ENCODE measurements at regions not wholly inside any gene's neighbourhood (a gene's known extent, or its start where the extent isn't known, plus 50 kb on each side); places are given as distances from the start of the nearest gene placed in this dataset.
A peak's percentile ranks its signal among the peaks of the same experiment; 100 is the strongest.
"Not testable (repeated sequence)": the region's sequence is repeated elsewhere in the genome, so short reads cannot be mapped to it uniquely, and the experiment has no call there.

GRCh38 chr1:56257726-56258125 is 321.6 kb downstream of the PLPP3 start:
- DNase-seq, result no peak

GRCh38 chr1:56256153-56257000 is 323.0 kb downstream of the PLPP3 start:
- DNase-seq, result no peak

GRCh38 chr1:56255516-56256152 is 323.7 kb downstream of the PLPP3 start:
- DNase-seq, result peak; percentile 4

DNA sequence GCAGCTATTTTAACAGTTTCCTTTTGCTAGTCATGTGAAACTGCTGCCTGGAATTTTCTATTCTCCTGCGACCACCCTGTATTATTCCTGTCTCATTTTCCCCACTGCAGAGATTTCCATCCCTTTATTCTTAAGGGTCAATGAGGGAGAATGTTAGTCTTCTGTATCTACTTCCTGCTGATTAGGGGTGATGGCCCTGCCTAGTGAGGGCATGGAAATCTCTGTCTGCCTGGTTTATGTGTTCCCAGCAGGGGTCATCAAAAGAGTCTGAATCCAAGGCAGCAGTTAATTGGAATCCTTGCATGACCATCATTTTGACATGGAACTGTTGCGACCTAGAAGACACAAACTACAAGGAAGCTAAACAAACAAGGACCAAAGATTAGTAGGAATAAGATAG is 325.2 kb downstream of the PLPP3 start:
- DNase-seq, result no peak

DNA sequence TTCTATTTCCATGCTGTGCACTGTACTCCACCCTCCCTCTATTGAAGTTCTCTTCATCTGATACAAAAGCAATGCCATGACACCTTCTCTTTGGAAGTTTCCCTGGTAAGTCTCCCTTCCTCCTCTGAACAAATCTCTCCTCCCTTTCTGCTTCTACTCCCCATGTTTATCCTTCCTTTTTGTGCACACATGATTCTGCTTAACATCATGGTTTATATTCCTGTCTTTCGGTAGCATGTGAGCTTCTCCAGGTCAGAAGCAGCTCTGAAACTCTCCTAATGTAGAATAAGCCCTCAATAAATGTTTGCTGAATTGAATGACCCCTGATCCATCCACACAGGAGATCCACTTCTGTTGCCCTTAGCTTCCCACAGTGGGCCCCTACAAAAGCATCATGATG is 328.6 kb downstream of the PLPP3 start:
- no peak for DNase-seq

DNA sequence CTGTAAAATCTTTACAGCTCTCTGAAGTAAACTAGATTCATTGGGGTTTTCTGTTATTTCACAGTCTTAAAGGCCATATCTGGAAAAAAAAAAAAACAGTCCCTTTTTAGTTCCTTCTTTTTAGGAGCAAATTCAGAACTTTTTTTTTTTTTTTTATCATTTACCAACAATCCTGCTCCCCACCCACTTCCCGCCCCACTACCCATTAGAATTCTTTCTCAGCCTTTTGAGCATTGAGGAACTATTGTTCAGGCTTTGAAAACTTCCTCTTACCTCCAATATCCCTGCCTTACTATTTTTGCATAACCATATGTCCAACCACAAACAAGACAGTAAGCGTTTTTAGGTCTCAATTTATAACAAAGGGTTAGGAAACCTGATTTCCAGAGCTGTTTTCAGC is 330.1 kb downstream of the PLPP3 start:
- no peak for DNase-seq

DNA sequence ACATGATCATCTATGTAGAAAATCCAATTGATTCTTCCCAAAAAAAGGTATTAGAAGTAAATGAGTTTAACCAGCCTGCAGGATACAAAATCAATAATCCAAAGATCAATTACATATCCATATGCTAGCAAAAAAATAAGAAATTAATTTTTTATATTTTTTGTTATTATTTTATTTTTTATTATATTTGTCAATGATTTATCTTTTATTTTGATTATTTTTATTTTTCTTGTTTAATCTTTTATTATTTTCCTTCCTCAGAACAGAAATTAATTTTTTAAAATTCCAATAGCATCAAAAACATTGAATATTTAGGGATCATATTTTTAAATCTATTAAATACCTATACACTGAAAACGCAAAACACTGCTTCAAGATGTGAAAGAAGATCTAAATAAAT is 331.2 kb downstream of the PLPP3 start:
- DNase-seq, result no peak

DNA sequence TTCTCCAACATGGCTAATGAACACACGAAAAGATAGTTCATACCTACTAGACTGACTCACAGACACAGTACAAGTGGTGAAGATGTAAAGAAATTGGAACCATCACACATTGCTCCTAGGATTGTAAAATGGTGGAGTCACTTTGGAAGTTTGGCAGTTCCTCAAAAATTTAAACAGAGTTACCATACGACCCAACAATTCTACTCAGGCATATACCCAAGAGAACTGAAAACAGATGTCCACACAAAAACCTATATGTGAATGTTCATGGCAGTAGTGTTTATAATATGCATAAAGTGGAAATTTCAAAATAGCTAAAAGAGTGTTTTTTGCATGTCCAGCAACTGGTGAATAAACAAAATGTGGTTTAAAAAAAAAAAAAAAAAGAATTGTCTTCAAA is 332.6 kb downstream of the PLPP3 start:
- not testable (repeated sequence) for DNase-seq

DNA sequence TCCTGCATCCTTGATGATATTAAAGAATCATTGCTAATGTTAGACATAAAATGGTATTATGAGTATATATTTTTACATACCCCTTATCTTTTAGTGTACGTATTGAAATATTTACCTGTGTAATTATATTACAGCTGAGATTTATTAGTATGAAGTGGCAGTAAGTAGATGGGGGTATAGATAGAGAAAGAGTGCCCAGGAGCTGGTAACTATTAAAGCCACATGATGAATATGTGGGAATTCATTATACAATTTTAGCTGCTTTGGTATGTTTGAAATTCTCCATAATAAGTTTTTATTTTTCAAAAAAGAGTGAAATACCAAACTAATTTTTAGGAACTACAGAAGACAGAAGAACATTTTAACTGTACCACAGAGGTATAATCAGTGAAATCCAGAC is 339.0 kb downstream of the PLPP3 start:
- DNase-seq, result no peak

GRCh38 chr1:56237491-56238064 is 341.8 kb downstream of the PLPP3 start:
- DNase-seq, result no peak

GRCh38 chr1:56236688-56237087 is 342.7 kb downstream of the PLPP3 start:
- no peak for DNase-seq

- DNase-seq, result peak; percentile 13
Observed at GRCh38 chr1:56235909-56236510, 343.4 kb downstream of the PLPP3 start.

DNA sequence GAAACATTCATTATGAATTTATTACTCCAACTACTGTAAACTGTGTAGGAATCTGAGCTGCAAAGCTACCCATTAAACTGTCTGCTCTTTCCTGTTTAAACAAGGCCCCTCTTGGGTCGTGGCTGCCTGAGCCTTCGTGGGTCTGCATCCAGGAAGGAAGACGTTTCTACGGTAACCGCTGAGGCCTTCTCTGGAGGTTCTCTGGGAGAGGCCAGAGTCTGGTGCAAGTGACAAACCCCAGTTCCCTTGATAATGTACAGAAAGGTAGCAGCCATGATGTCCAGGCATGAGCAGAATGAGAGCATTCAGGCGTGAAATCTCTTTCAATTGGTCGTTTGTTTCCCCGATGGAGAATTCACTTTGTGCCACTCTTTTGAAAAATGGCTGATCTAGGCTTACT is 350.2 kb downstream of the PLPP3 start:
- no peak for DNase-seq

GRCh38 chr1:56227886-56228285 is 351.5 kb downstream of the PLPP3 start:
- no peak for DNase-seq

GRCh38 chr1:56227401-56227800 is 352.0 kb downstream of the PLPP3 start:
- no peak for DNase-seq

GRCh38 chr1:56225964-56226815 is 353.2 kb downstream of the PLPP3 start:
- no peak for DNase-seq

GRCh38 chr1:56223968-56224367 is 355.4 kb downstream of the PLPP3 start:
- DNase-seq, result no peak

DNA sequence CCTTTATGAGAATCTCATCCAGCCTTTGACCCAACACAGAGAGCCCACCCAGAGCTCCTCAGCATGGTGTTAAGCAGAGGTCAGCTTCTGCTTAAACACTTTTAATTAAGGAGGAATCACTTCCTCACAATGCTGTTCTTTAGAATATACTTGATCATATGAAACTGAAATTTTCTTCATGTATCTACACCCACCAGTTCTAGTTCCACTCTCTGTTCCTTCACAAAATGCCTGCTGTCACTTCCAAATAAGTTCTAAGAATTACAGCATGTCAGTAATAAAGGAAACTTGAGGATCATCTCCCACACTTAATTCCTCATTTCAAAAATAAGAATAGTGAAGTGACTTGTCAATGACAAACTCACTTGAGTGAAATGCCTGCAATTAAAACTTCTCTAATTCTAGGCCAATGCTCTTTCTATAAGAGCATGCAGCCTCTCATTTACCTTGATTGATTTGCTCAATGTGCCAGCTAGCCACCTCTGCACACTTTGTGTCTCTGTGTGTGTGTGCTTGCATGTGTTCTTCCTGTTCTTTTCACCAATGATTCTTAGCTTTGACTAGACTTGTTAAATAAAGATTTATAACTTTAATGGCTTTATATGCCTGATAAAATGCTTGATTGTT is 356.3 kb downstream of the PLPP3 start:
- no peak for DNase-seq

DNA sequence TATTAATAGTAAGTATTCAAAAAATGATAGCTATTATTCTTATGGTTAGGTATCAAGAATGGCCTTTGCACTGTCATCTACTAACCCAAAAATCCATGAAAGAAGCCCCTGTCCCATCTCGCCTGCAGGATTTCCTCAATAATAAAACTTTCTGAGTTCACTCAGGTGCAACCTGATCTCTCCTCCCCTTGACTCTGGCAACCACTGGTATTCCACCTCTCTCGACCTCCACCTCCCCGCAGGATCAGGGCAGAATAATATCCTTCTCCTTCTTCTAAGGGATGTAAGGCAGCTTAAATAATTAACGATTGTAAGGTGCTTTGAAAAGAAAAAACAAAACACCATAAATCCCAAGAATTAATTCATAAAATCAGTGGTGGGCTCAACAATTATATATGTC is 359.3 kb downstream of the PLPP3 start:
- DNase-seq, result no peak

DNA sequence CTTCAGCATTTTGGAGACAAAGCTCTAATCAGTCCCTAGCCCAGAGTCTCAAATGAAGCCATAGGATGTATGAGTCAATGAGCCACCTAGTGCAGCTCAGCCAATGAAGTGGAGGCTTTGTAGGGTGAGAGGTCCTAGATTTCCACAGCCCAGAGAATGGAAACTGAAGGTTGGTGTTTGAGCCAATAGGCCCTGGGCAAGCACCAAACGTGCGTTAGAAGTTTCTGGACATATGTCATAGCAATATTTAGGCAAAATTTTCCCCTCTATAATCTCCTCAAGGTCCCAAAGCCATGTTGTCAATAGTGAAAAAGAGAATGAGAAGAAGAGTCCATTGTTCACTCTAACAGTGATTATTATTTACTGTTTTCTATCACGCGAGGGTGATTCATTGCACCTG is 361.3 kb downstream of the PLPP3 start:
- no peak for DNase-seq

DNA sequence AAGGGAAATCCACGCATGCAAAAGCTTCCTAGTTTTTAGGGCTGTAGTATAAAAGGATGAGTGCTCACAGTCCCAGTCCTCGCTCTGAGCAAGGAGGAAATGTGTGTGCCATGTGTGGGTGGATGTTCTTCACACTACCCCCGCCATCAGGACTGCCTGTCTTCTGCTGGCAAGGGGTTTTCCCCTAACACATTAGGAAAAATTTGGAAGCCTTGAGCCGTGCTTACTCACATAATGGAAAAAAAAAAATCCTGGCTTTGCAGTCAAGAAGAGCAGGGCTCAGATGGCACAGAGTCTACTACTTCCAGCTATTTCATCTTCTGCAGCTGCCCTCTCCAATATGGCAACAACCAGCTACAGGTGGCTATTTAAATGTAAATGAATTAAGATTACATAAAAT is 363.1 kb downstream of the PLPP3 start:
- peak; percentile 44 for DNase-seq

DNA sequence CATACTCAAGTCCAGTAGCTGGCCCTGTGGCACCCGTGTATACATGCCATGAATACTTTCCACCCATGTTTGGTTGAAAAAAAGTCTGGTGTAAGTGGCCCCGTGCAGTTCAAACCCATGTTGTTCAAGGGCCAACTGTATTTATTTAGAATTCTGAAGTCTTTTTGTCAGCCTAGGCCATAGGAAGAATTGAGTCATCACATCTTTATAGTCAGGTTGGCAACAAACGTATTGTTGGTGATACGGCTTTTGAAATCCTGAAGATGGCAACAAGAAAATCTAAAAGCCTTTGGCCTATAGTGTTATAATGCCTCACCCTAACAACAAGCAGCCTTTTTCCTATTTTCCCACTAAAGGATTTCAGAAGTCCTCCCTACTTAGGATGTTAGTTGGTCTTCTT is 363.6 kb downstream of the PLPP3 start:
- DNase-seq, result no peak
